HFF-Myc (cell line): ENCODE measurements at regions not wholly inside any gene's neighbourhood (a gene's known extent, or its start where the extent isn't known, plus 50 kb on each side); places are given as distances from the start of the nearest gene placed in this dataset.

Experiments
- DNase-seq: peaks from one replicate; pipeline ENCODE4 v3.0.0-alpha.2; 2011; ENCODE audit warnings: low read depth; ENCODE audit errors: extremely low read depth
- H3K4me3 ChIP-seq: replicated peaks from 2 replicates; pipeline ENCODE4 v1.5.1; 2011; ENCODE audit warnings: low read depth, mild to moderate bottlenecking, control low read depth, low read length
- CTCF ChIP-seq: IDR thresholded peaks from 2 replicates; pipeline ENCODE4 v1.5.1; 2012; ENCODE audit warnings: mild to moderate bottlenecking, low read depth, low read length, control low read depth; ENCODE audit errors: missing control alignments

- no peak overlapping the region for H3K4me3 ChIP-seq
- no peak for TF ChIP-seq CTCF
These were observed 374.7 kb downstream of the CD109 start for GRCh38 chr6:74070711-74071110.

GRCh38 chr6:74070091-74070490, 374.1 kb downstream of the CD109 start:
- no peak for DNase-seq
- no peak for TF ChIP-seq CTCF
- no peak overlapping the region for H3K4me3 ChIP-seq

More at GRCh38 chr6:74070711-74071110, 374.7 kb downstream of the CD109 start:
- no peak for DNase-seq

GRCh38 chr6:74069089-74069581, 373.1 kb downstream of the CD109 start:
- no peak overlapping the region for H3K4me3 ChIP-seq
- TF ChIP-seq CTCF = no peak
- DNase-seq = no peak

GRCh38 chr6:74066168-74066871, 370.3 kb downstream of the CD109 start:
- H3K4me3 ChIP-seq = no peak overlapping the region
- no peak for TF ChIP-seq CTCF
- DNase-seq = no peak

GRCh38 chr6:74065705-74066104, 369.7 kb downstream of the CD109 start:
- H3K4me3 ChIP-seq = no peak overlapping the region
- DNase-seq = no peak
- TF ChIP-seq CTCF = no peak

- DNase-seq = no peak
- no peak for TF ChIP-seq CTCF
These were observed 367.4 kb downstream of the CD109 start for GRCh38 chr6:74063391-74063790.

GRCh38 chr6:74061201-74061600, 365.2 kb downstream of the CD109 start:
- DNase-seq = no peak
- no peak overlapping the region for H3K4me3 ChIP-seq
- TF ChIP-seq CTCF = no peak

More at GRCh38 chr6:74063391-74063790, 367.4 kb downstream of the CD109 start:
- no peak overlapping the region for H3K4me3 ChIP-seq
